ENCODE measurements at regions not wholly inside any gene's neighbourhood (a gene's known extent, or its start where the extent isn't known, plus 50 kb on each side); places are given as distances from the start of the nearest gene placed in this dataset.

- no peak for DNase-seq
These were observed 398.3 kb downstream of the PRDM5 start for GRCh38 chr4:120524237-120524636.

DNA sequence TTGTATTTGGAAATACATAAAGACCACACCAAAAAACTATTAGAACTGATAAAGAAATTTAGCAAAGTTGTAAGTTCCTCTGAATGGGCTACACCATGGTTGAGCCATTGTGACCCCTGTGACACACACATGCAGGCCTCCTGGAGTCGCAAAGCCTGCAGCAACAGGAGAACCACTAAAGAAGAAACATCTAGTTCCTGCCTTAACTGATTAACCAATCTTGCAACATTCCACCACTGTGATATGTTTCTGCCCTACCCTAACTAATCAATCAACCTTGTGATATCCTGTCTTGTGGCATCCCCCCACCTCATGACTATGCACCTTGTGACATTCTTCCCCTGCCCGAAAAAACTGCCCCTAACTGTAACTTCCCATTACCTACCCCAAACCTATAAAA lies 401.8 kb downstream of the PRDM5 start:
- no peak for DNase-seq

DNA sequence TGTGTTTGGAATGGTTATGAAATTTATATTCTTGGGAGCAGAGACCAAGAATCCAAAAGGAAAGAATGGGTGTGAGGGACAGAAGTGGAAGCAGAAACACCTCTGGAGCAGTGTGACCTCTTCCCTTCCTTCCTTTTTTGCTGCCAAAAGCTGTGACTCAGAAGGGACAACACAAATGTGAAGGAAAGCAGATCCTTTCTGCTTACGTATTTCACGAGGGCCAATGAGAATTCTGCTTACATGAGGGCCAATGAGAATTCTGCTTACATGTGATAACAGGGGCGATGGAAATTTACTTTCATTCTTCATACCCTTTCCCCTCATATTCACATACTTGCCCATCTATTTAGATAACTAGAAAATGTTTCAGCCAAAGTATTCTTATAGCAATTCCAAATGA lies 404.6 kb downstream of the PRDM5 start:
- DNase-seq, result peak; percentile 57

DNA sequence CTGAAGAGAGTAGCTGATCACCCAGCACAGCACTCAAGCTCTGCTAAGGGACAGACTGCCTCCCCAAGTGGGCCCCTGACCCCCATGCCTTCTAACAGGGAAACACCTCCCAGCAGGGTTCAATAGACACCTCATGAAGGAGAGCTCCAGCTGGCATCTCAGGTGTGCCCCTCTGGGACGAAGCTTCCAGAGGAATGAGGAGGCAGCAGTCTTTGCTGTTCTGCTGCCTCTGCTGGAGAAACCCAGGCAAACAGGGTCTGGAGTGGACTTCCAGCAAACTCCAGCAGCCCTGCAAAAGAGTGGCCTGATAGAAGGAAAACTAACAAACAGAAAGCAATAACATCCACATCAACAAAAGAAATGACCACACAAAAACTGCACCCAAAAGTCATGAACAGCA lies 412.8 kb downstream of the PRDM5 start:
- DNase-seq, result no peak

DNA sequence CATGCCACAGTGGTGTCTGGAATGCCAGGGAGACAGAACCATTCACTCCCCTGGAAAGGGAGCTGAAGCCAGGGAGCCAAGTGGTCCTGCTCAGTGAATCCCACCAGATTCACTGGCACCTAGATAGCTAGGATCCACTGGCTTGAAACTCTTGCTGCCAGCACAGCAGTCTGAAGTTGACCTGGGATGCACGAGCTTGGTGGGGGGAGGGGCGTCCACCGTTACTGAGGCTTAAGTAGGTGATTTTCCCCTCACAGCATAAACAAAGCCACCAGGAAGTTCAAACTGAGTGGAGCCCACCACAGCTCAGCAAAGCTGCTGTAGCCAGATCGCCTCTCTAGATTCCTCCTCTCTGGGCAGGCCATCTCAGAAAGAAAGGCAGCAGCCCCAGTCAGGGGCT lies 413.3 kb downstream of the PRDM5 start:
- DNase-seq, result no peak

DNA sequence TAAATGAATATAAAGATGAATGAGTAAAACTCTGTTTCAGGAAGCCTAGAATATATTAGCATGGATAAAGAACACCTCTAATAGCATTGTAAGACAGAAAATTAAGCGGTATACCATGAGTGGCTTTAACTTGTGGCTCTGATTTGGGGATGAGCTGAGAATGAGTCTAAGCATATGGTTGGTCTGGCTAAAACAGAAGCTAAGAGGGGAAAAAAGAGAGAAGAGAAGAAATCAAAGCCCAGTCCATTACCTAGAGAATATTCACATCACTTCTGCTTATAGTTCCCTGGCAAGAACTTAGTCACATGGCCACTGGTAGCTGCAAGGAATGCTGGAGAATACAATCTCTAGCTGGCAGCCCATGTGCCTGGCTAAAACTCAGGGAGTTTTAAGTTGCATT lies 414.5 kb downstream of the PRDM5 start:
- no peak for DNase-seq

DNA sequence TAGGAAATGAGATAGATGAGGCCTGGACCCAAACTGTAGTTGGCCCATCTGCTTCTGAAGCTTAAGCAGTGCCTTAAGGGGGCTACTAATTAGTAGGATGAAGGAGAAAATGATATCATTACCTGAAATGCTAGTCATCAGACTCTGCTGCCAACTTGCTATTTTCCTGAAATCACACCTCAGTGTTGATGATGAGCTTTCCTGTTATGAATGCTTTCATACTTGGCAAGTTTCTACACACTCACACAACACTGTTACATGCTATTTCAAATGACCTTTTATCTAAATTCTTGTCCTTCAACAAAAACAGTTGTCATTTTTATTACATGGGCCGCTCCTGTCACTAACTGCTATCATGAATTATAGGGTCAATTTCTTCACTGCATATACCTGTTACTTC lies 416.0 kb downstream of the PRDM5 start:
- no peak for DNase-seq

- no peak for DNase-seq
These were observed 423.8 kb downstream of the PRDM5 start for GRCh38 chr4:120498678-120499077.

- no peak for DNase-seq
These were observed 424.8 kb upstream of the MAD2L1 start for GRCh38 chr4:120491481-120491880.

- DNase-seq, result no peak
These were observed 415.1 kb upstream of the MAD2L1 start for GRCh38 chr4:120481756-120482155.

GRCh38 chr4:120472447-120473131 lies 405.9 kb upstream of the MAD2L1 start:
- DNase-seq, result no peak

GRCh38 chr4:120466429-120466828 lies 399.8 kb upstream of the MAD2L1 start:
- DNase-seq, result peak; percentile 10

GRCh38 chr4:120454788-120455187 lies 388.1 kb upstream of the MAD2L1 start:
- no peak for DNase-seq

DNA sequence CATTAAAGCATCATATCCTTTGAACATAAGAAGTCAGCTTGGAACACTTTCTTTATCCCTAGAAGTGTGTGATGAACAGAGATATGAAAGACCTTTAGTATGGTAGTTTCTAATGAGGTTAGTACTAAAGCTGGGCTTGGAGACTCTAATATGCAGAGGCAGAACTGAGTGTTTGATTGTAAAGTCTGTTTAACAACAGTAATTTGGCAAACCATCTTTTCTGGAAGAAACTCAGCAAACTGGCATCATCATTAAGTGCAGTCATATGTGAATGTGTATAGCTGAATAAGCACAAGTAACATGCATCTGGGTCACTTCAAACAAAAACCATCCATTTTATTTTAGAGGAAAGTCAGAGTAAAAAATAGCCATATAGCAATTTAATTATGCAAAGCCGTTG lies 385.9 kb upstream of the MAD2L1 start:
- no peak for DNase-seq

DNA sequence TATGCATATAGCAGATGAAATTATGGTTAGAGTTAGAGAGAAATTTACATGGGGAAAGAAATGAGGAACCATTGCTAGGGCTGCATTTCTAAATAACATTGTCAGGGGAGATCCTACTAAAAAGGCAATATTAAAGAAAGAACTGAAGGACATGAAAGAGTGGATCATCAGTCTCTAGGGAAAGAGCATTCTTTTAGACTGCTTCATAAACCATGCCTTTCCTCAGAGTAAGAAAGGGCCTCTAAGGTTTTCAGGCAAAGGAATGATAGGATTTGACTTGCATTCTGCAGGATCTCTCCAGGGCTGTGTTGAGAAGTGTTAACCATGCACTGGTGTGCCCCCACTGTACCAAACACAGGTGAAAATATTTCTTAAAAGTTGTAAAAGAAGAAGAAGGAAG lies 385.4 kb upstream of the MAD2L1 start:
- no peak for DNase-seq

DNA sequence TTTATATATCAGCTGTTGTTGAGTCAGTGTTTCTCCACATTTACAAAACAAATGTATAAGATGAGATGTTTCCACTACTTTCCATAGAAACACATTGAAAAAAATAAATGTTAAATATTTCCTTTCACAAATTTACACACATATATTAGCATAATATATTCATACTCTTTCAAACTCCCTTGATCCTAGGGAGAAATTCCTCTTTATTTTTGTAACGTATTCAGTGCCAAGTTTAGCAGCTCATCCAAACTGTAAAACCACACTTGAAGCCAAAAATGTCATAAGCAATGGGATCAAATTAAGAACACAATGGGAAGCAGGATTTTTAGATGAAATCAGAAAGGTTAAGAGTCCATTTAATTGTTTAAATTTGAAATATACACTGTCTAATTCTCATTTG lies 381.1 kb upstream of the MAD2L1 start:
- DNase-seq, result no peak

GRCh38 chr4:120446051-120446567 lies 379.5 kb upstream of the MAD2L1 start:
- no peak for DNase-seq

- no peak for DNase-seq
These were observed 378.5 kb upstream of the MAD2L1 start for GRCh38 chr4:120445186-120445585.

DNA sequence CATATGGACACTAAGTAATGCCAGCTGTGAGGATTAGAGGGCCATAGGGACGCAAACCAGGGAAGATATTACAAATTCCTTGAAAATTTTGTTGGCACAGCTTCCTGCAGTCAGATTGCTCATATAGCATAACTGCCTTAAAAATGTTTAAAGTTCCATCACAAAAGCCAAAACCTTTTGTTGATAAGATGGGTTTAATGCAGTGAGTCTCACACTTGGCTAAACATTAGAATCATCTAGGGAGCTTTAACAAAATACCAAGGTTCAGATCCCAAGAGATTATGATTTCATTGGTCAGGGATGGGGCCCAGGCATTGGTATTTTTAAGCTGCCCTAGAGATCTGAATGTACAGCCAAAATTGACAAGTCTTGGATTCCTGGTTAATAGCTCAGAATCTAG lies 376.5 kb upstream of the MAD2L1 start:
- no peak for DNase-seq

DNA sequence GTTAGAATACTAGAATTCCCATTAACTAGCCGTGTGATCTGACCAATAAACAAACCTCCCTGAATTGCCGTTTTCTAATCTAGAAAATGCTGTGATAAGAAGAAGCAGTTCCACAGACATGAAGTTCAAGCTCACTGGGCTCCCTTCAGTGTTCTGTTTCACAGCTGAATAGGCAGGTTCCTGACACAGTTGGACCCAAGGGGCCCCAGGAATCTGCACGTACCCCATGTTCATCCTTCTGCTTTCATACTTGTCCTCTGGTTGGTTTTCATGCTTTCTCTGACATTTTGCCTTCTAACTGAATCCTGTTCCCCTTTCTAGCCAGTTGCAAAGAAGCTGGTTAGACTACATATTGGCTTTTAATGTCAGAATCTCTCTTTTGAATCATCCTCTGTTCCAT lies 374.1 kb upstream of the MAD2L1 start:
- no peak for DNase-seq

DNA sequence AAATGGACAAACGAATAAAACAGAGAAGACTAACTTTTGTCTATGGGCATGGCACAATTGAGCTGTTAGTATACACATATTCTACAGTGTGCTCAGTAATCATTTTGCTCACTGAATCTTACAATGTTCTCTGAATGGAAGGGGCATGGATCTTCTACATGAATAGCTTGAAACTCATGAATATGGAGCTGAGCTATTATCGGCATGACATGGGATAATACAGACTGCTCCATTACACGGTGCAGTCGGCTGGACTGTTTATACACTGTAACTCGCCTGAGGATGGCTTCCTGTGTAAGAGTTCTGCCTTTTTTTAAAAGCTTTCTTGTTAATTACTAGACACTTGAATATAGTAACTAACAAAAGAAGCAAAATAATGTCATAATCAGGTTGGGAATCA lies 368.5 kb upstream of the MAD2L1 start:
- DNase-seq, result no peak

- DNase-seq, result no peak
These were observed 368.1 kb upstream of the MAD2L1 start for GRCh38 chr4:120434756-120435155.

- no peak for DNase-seq
These were observed 365.7 kb upstream of the MAD2L1 start for GRCh38 chr4:120432301-120432860.

DNA sequence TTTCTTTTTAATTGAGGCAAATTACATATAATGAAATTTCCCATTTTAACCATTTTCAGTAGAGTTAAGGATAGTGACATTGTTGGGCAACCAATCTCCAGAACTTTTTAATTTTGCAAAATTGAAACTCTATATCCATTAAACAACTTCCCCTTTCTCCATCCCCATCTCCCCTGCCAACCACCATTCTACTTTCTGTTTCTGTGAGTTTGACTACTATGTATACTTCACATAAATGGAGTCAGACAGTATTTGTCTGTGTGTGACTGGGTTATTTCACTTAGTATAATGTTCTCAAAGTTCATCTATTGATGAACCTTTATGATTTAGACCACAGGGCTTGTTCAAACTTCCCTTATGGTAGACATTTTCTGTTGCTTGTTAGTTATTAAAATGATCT lies 364.5 kb upstream of the MAD2L1 start:
- DNase-seq, result no peak

DNA sequence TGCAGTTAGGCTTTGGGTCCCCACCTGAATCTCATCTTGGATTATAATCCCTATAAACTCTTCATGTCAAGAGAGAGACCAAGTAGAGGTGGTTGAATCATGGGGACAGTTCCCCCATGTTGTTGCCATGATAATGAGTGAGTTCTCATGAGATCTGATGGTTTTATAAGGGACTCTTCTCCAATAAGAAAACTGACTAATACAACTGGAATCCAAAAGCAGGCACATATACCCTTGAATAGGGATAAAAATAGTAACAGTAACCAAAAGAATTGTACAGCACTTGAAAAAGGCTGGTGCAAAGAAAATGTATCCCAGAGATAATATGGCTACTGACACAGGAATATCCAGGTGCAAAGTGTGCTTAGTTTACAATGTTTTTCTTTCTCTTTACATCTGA lies 351.5 kb upstream of the MAD2L1 start:
- no peak for DNase-seq

Measured in NCI-H226 (cell line).